ENCODE measurements at regions not wholly inside any gene's neighbourhood (a gene's known extent, or its start where the extent isn't known, plus 50 kb on each side); places are given as distances from the start of the nearest gene placed in this dataset.
"Not testable (repeated sequence)": the region's sequence is repeated elsewhere in the genome, so short reads cannot be mapped to it uniquely, and the experiment has no call there.

GRCh38 chr9:105978336-105978735 is 284.0 kb downstream of the TMEM38B start:
- DNase-seq (ENCODE audit: low read depth): no peak

GRCh38 chr9:105978826-105979225 is 284.5 kb downstream of the TMEM38B start:
- DNase-seq (ENCODE audit: low read depth): no peak

GRCh38 chr9:105979290-105979689 is 284.9 kb downstream of the TMEM38B start:
- DNase-seq (ENCODE audit: low read depth): no peak

- DNase-seq (ENCODE audit: low read depth): no peak
These were observed 290.4 kb downstream of the TMEM38B start for GRCh38 chr9:105984714-105985113.

GRCh38 chr9:105993116-105993854 is 298.9 kb downstream of the TMEM38B start:
- DNase-seq (ENCODE audit: low read depth): no peak

- no peak for DNase-seq (ENCODE audit: low read depth)
These were observed 299.8 kb downstream of the TMEM38B start for GRCh38 chr9:105993921-105994715.

GRCh38 chr9:105994970-105995369 is 300.6 kb downstream of the TMEM38B start:
- no peak for DNase-seq (ENCODE audit: low read depth)

GRCh38 chr9:106017198-106017740 is 322.9 kb downstream of the TMEM38B start:
- no peak for DNase-seq (ENCODE audit: low read depth)

GRCh38 chr9:106019039-106019680 is 324.8 kb downstream of the TMEM38B start:
- DNase-seq (ENCODE audit: low read depth): no peak

GRCh38 chr9:106019702-106020101 is 325.4 kb downstream of the TMEM38B start:
- no peak for DNase-seq (ENCODE audit: low read depth)

- no peak for DNase-seq (ENCODE audit: low read depth)
These were observed 325.8 kb downstream of the TMEM38B start for GRCh38 chr9:106020186-106020585.

GRCh38 chr9:106023455-106023854 is 329.1 kb downstream of the TMEM38B start:
- no peak for DNase-seq (ENCODE audit: low read depth)

GRCh38 chr9:106025453-106025852 is 331.1 kb downstream of the TMEM38B start:
- no peak for DNase-seq (ENCODE audit: low read depth)

- not testable (repeated sequence) for DNase-seq (ENCODE audit: low read depth)
These were observed 335.8 kb downstream of the TMEM38B start for GRCh38 chr9:106030146-106030545.

- no peak for DNase-seq (ENCODE audit: low read depth)
These were observed 338.6 kb downstream of the TMEM38B start for GRCh38 chr9:106032978-106033377.

- no peak for DNase-seq (ENCODE audit: low read depth)
These were observed 341.5 kb downstream of the TMEM38B start for GRCh38 chr9:106035806-106036205.

- no peak for DNase-seq (ENCODE audit: low read depth)
These were observed 344.1 kb downstream of the TMEM38B start for GRCh38 chr9:106038266-106039001.

- no peak for DNase-seq (ENCODE audit: low read depth)
These were observed 345.0 kb downstream of the TMEM38B start for GRCh38 chr9:106039151-106039935.

- not testable (repeated sequence) for DNase-seq (ENCODE audit: low read depth)
These were observed 347.6 kb downstream of the TMEM38B start for GRCh38 chr9:106041920-106042319.

GRCh38 chr9:106051545-106051944 is 357.2 kb downstream of the TMEM38B start:
- no peak for DNase-seq (ENCODE audit: low read depth)

- no peak for DNase-seq (ENCODE audit: low read depth)
These were observed 357.8 kb downstream of the TMEM38B start for GRCh38 chr9:106052166-106052565.

Data from GM04503 (cell line).